Adipocyte (in vitro differentiated cells): ENCODE measurements at regions not wholly inside any gene's neighbourhood (a gene's known extent, or its start where the extent isn't known, plus 50 kb on each side); places are given as distances from the start of the nearest gene placed in this dataset.

ENCODE experiments used
- DNase-seq: peaks from one replicate; pipeline ENCODE4 v3.0.0-alpha.2; 2015; ENCODE audit warnings: low read depth
- H3K27me3 ChIP-seq: replicated peaks from 2 replicates; pipeline ENCODE4 v1.7.0; 2013; ENCODE audit warnings: mild to moderate bottlenecking, low read length, moderate library complexity; ENCODE audit not compliant: control insufficient read depth, insufficient read depth
- H3K36me3 ChIP-seq: 2 replicates; pipeline ENCODE4 v1.7.0; 2013; ENCODE audit warnings: low read length, mild to moderate bottlenecking, moderate library complexity; ENCODE audit not compliant: control insufficient read depth, insufficient read depth, severe bottlenecking
- H3K4me1 ChIP-seq: 2 replicates; pipeline ENCODE4 v1.7.0; 2013; ENCODE audit warnings: mild to moderate bottlenecking, low read length, moderate library complexity; ENCODE audit not compliant: control insufficient read depth, insufficient read depth
- H3K4me3 ChIP-seq: 2 replicates; pipeline ENCODE4 v1.7.0; 2013; ENCODE audit warnings: mild to moderate bottlenecking, low read length, moderate library complexity
- H3K9ac ChIP-seq: 2 replicates; pipeline ENCODE4 v1.7.0; 2013; ENCODE audit warnings: mild to moderate bottlenecking, low read length, moderate library complexity
- H3K9me3 ChIP-seq: 2 replicates; pipeline ENCODE4 v1.7.0; 2013; ENCODE audit warnings: mild to moderate bottlenecking, low read length, moderate library complexity; ENCODE audit not compliant: control insufficient read depth

GRCh38 chr6:30272032-30272431, 54.7 kb upstream of the TRIM39 start:
- Histone ChIP-seq H3K9ac (no peak overlapping the region), H3K27me3 (no peaks in the 10 kb centered on the region), H3K36me3 (no peaks in the 10 kb centered on the region), H3K4me3 (no peak overlapping the region), H3K4me1 (no peaks in the 10 kb centered on the region), H3K9me3 (no peaks in the 10 kb centered on the region)
- no peak for DNase-seq

DNA sequence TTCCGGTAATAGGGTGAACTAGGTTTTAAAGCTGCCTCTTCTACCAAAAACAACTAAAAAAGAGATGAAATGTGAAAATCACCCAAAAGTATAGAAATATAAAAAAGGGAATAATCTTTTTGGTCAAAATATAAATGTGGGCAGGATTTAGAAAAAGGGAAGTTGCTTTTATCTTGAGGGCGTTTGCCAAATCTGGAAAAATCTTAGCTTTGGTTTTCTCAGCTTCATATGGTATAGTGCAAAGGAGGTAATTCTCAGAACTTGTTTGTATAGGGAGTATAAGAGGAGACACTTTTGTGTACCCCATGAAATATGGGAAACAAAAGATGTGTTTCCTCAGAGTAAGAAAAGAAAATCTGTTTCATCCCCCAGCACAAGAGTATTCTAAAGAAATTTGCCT, 54.2 kb upstream of the TRIM26 start:
- no peak for DNase-seq
- no peaks in the 10 kb centered on the region for H3K36me3 ChIP-seq
- no peaks in the 10 kb centered on the region for H3K27me3 ChIP-seq
- no peak overlapping the region for H3K9ac ChIP-seq
- peaks cover 15% of the 10 kb centered on the region for H3K4me1 ChIP-seq
- H3K9me3 ChIP-seq = no peaks in the 10 kb centered on the region
- H3K4me3 ChIP-seq = no peak overlapping the region

DNA sequence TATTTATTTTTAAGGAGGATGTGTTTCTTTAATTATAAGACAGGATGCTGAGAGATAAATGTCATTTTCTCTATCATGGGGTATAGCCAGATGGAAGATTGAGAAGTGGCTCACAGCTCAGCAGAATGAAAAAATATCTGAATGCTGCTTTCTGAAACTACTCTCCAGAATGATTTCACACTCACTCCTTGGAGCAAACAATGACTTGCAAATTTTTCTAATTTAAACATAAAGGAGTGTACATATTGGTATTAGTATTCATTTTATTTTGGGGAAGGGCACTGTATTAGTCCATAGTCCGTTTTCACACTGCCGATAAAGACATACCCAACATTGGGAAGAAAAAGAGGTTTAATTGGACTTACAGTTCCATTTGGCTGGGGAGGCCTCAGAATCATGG, 52.4 kb upstream of the TRIM26 start:
- H3K4me1 ChIP-seq = peaks cover 15% of the 10 kb centered on the region
- no peaks in the 10 kb centered on the region for H3K27me3 ChIP-seq
- DNase-seq = no peak
- H3K9me3 ChIP-seq = no peaks in the 10 kb centered on the region
- no peaks in the 10 kb centered on the region for H3K36me3 ChIP-seq
- no peak overlapping the region for H3K9ac ChIP-seq
- H3K4me3 ChIP-seq = no peak overlapping the region

- H3K4me1 ChIP-seq = peaks cover 15% of the 10 kb centered on the region
- no peaks in the 10 kb centered on the region for H3K9me3 ChIP-seq
- H3K4me3 ChIP-seq = no peak overlapping the region
- H3K9ac ChIP-seq = no peak overlapping the region
- no peak for DNase-seq
- H3K36me3 ChIP-seq = no peaks in the 10 kb centered on the region
- H3K27me3 ChIP-seq = no peaks in the 10 kb centered on the region
Observed at GRCh38 chr6:30265181-30265580, 52.0 kb upstream of the TRIM26 start.

- H3K27me3 ChIP-seq = no peaks in the 10 kb centered on the region
- H3K9me3 ChIP-seq = no peaks in the 10 kb centered on the region
- peaks cover 15% of the 10 kb centered on the region for H3K4me1 ChIP-seq
- peak; percentile 58 for DNase-seq
- no peak overlapping the region for H3K9ac ChIP-seq
- H3K36me3 ChIP-seq = no peaks in the 10 kb centered on the region
- no peak overlapping the region for H3K4me3 ChIP-seq
Observed at GRCh38 chr6:30264743-30265142, 51.5 kb upstream of the TRIM26 start.

DNA sequence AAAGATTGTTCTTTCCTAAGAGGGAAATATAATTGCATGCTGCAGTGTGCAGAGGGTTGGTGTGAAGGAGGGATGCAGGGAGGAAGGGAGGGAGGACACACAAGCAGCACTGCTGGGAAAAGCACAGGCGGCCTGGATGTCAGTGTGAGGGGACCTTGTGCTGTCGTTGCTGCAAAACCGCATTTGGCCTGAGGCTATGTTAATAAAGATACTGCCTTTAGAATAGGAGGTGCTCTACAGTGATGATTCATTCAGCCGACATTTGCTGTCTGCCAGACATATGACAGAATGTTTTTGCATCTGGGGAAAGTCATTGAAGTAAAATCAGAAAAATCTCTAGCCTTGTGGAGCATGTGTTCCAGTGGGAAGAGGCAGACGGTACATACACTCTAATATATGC, 50.5 kb upstream of the TRIM26 start:
- Histone ChIP-seq H3K9me3 (no peaks in the 10 kb centered on the region), H3K27me3 (no peaks in the 10 kb centered on the region), H3K9ac (no peak overlapping the region), H3K36me3 (no peaks in the 10 kb centered on the region), H3K4me1 (peaks cover 18% of the 10 kb centered on the region), H3K4me3 (no peak overlapping the region)
- DNase-seq = peak; percentile 78
